IMR-90 (cell line): ENCODE measurements at regions not wholly inside any gene's neighbourhood (a gene's known extent, or its start where the extent isn't known, plus 50 kb on each side); places are given as distances from the start of the nearest gene placed in this dataset.

Source experiments
- ATAC-seq: fragments of 200-7000 bp; cut with Tn5 transposase; 2 replicates; pipeline ENCODE4 v1.9.1; 2020; ENCODE audit warnings: low read depth, mild to moderate bottlenecking, moderate library complexity
- BruUV-seq: library from RNA; stranded (reverse); fragments of 400-500 nt; replicated peaks from 2 replicates; lab custom pipeline; 2021; lab: Mats Ljungman, UMichigan
- CTCF ChIA-PET: fragments of 300-600 bp; formaldehyde crosslinking; extraction: SDS; loops from one replicate; lab custom pipeline; 2021; ENCODE audit warnings: antibody characterized with exemption; lab: Yijun Ruan, JAX
- POLR2A ChIA-PET: fragments of 300-600 bp; sonication (Branson Sonifier 250); formaldehyde crosslinking; loops from one replicate; lab custom pipeline; 2022; ENCODE audit warnings: antibody characterized with exemption; ENCODE audit not compliant: unreplicated experiment; lab: Charles Lee
- DNase-seq: peaks from one replicate; pipeline ENCODE4 v3.0.0; 2013
- H2AFZ ChIP-seq: replicated peaks from 2 replicates; pipeline ENCODE3; 2013; ENCODE audit warnings: low read length, mild to moderate bottlenecking; ENCODE audit not compliant: poor library complexity
- H2AK5ac ChIP-seq: 2 replicates; pipeline ENCODE4 v1.6.1; 2013; ENCODE audit warnings: low read depth, low read length, inconsistent platforms
- H2AK9ac ChIP-seq: replicated peaks from 2 replicates; pipeline ENCODE3; 2013; ENCODE audit warnings: mild to moderate bottlenecking, low read depth, low read length, moderate library complexity; ENCODE audit not compliant: poor library complexity
- H2BK120ac ChIP-seq: 2 replicates; pipeline ENCODE4 v1.6.1; 2013; ENCODE audit warnings: low read depth, low read length, inconsistent platforms
- H2BK15ac ChIP-seq: 3 replicates; pipeline ENCODE4 v1.6.1; 2013; ENCODE audit warnings: low read depth, low read length, inconsistent platforms
- H2BK20ac ChIP-seq: 2 replicates; pipeline ENCODE4 v1.6.1; 2013; ENCODE audit warnings: low read depth, mild to moderate bottlenecking, inconsistent platforms, low read length, moderate library complexity
- H2BK5ac ChIP-seq: 2 replicates; pipeline ENCODE4 v1.6.1; 2013; ENCODE audit warnings: mild to moderate bottlenecking, low read depth, low read length, inconsistent platforms; ENCODE audit not compliant: poor library complexity, severe bottlenecking
- H3K14ac ChIP-seq: replicated peaks from 2 replicates; pipeline ENCODE4 v1.6.1; 2013; ENCODE audit warnings: low read depth, low read length, inconsistent platforms
- H3K18ac ChIP-seq: 2 replicates; pipeline ENCODE4 v1.6.1; 2013; ENCODE audit warnings: low read depth, low read length, control low read depth
- H3K23ac ChIP-seq: 2 replicates; pipeline ENCODE4 v1.6.1; 2013; ENCODE audit warnings: low read depth, low read length, inconsistent platforms
- H3K27ac ChIP-seq: 2 replicates; pipeline ENCODE4 v1.5.1; 2013; ENCODE audit warnings: mild to moderate bottlenecking, control low read depth, low read length; ENCODE audit not compliant: insufficient read depth
- H3K27me3 ChIP-seq: 2 replicates; pipeline ENCODE4 v1.6.1; 2013; ENCODE audit warnings: low read length; ENCODE audit not compliant: control insufficient read depth, insufficient read depth
- H3K36me3 ChIP-seq: 2 replicates; pipeline ENCODE4 v1.6.1; 2013; ENCODE audit warnings: low read length, mixed read lengths; ENCODE audit not compliant: control insufficient read depth, insufficient read depth
- H3K4ac ChIP-seq: 2 replicates; pipeline ENCODE4 v1.6.1; 2013; ENCODE audit warnings: low read depth, low read length, inconsistent platforms
- H3K4me1 ChIP-seq: 2 replicates; pipeline ENCODE4 v1.6.1; 2013; ENCODE audit warnings: low read length, mixed read lengths; ENCODE audit not compliant: control insufficient read depth, insufficient read depth
- H3K4me2 ChIP-seq: 2 replicates; pipeline ENCODE4 v1.6.1; 2013; ENCODE audit warnings: low read depth, mild to moderate bottlenecking, control low read depth, low read length, moderate library complexity
- H3K4me3 ChIP-seq: 2 replicates; pipeline ENCODE4 v1.5.1; 2013; ENCODE audit warnings: low read depth, mild to moderate bottlenecking, control low read depth, low read length, moderate library complexity; ENCODE audit not compliant: insufficient read depth
- H3K56ac ChIP-seq: 2 replicates; pipeline ENCODE4 v1.6.1; 2013; ENCODE audit warnings: low read length, inconsistent platforms; ENCODE audit not compliant: insufficient read depth; ENCODE audit errors: extremely low read depth
- H3K79me1 ChIP-seq, 2 experiments: 2 replicates each; pipeline ENCODE4 v1.6.1; 2013; ENCODE audit warnings: low read length in 2 of 2, inconsistent platforms in 1 of 2, low read depth in 1 of 2
- H3K9ac ChIP-seq: 2 replicates; pipeline ENCODE4 v1.6.1; 2013; ENCODE audit warnings: low read depth, low read length, control low read depth
- H3K9me1 ChIP-seq: 2 replicates; pipeline ENCODE4 v1.6.1; 2013; ENCODE audit warnings: low read length, inconsistent platforms; ENCODE audit not compliant: insufficient read depth
- H3K9me3 ChIP-seq: 2 replicates; pipeline ENCODE4 v1.6.1; 2013; ENCODE audit warnings: low read length; ENCODE audit not compliant: control insufficient read depth, insufficient read depth
- H4K20me1 ChIP-seq: 2 replicates; pipeline ENCODE4 v1.6.1; 2013; ENCODE audit warnings: low read length, inconsistent platforms; ENCODE audit not compliant: insufficient read depth
- H4K5ac ChIP-seq: 2 replicates; pipeline ENCODE4 v1.6.1; 2013; ENCODE audit warnings: mild to moderate bottlenecking, low read depth, low read length, control low read depth
- H4K8ac ChIP-seq, 2 experiments: 2 replicates each; pipeline ENCODE4 v1.6.1; 2013; ENCODE audit warnings: low read depth in 2 of 2, low read length in 2 of 2, control low read depth in 1 of 2, inconsistent platforms in 1 of 2
- H4K91ac ChIP-seq: 2 replicates; pipeline ENCODE4 v1.6.1; 2013; ENCODE audit warnings: low read depth, low read length, inconsistent platforms; ENCODE audit not compliant: insufficient read depth
- CEBPB ChIP-seq: IDR thresholded peaks from 2 replicates; pipeline ENCODE4 v1.6.1; 2012; ENCODE audit warnings: low read depth, low read length, improper control_type of control experiment
- CHD1 ChIP-seq: IDR thresholded peaks from 2 replicates; pipeline ENCODE4 v1.6.1; 2012; ENCODE audit warnings: low read depth, low read length, improper control_type of control experiment
- CTCF ChIP-seq: conservative IDR thresholded peaks from 2 replicates; pipeline ENCODE4 v1.5.1; 2012; ENCODE audit warnings: mild to moderate bottlenecking, low read depth, low read length, improper control_type of control experiment
- ELK1 ChIP-seq: fragments of 150-350 bp; IDR thresholded peaks from 2 replicates; pipeline ENCODE4 v1.6.1; 2016; ENCODE audit warnings: low read depth, mild to moderate bottlenecking, low read length, moderate library complexity, borderline replicate concordance
- FOS ChIP-seq: fragments of 150-350 bp; IDR thresholded peaks from 2 replicates; pipeline ENCODE4 v1.6.1; 2016; ENCODE audit warnings: low read depth, low read length
- MAFK ChIP-seq: IDR thresholded peaks from 2 replicates; pipeline ENCODE4 v1.6.1; 2012; ENCODE audit warnings: low read depth, low read length, improper control_type of control experiment
- MAZ ChIP-seq: IDR thresholded peaks from 2 replicates; pipeline ENCODE4 v1.6.1; 2012; ENCODE audit warnings: low read depth, mild to moderate bottlenecking, low read length, improper control_type of control experiment, moderate library complexity, borderline replicate concordance
- MXI1 ChIP-seq: IDR thresholded peaks from 2 replicates; pipeline ENCODE4 v1.6.1; 2012; ENCODE audit warnings: low read depth, mild to moderate bottlenecking, low read length, moderate library complexity, borderline replicate concordance
- NFE2L2 ChIP-seq: fragments of 150-350 bp; IDR thresholded peaks from 2 replicates; pipeline ENCODE4 v1.6.1; 2016; ENCODE audit warnings: low read depth, mild to moderate bottlenecking, low read length
- POLR2A ChIP-seq: IDR thresholded peaks from 2 replicates; pipeline ENCODE4 v1.6.1; 2012; ENCODE audit warnings: mild to moderate bottlenecking, low read depth, low read length
- RAD21 ChIP-seq: IDR thresholded peaks from 2 replicates; pipeline ENCODE4 v1.6.1; 2012; ENCODE audit warnings: low read length, improper control_type of control experiment
- RCOR1 ChIP-seq: IDR thresholded peaks from 2 replicates; pipeline ENCODE4 v1.6.1; 2012; ENCODE audit warnings: mild to moderate bottlenecking, low read length, improper control_type of control experiment; ENCODE audit not compliant: insufficient replicate concordance
- RFX5 ChIP-seq: IDR thresholded peaks from 2 replicates; pipeline ENCODE4 v1.8.0; 2012; ENCODE audit warnings: low read depth, mild to moderate bottlenecking, low read length, moderate library complexity
- SMC3 ChIP-seq: fragments of 150-350 bp; IDR thresholded peaks from 2 replicates; pipeline ENCODE4 v1.6.1; 2016; ENCODE audit warnings: low read depth, mild to moderate bottlenecking, antibody characterized with exemption, low read length, moderate library complexity
- USF2 ChIP-seq: fragments of 150-350 bp; IDR thresholded peaks from 2 replicates; pipeline ENCODE4 v1.6.1; 2017; ENCODE audit warnings: mild to moderate bottlenecking, antibody characterized with exemption, low read length, low read depth
- WGBS, 2 experiments: methylation state at CpG; one replicate each; pipeline versions ENCODE4 v1.1.5 to v1.1.7; 2013; ENCODE audit warnings: missing lambda C conversion rate in 2 of 2; ENCODE audit not compliant: insufficient read length in 1 of 2; ENCODE audit errors: extremely low coverage in 2 of 2; 5-methylcytosine and 5-hydroxymethylcytosine counted together
- dilution Hi-C: fragments of 300-500 bp; cut with HindIII; formaldehyde crosslinking; loops from one replicate; pipeline ENCODE4 v1.14.3; 2018; ENCODE audit warnings: low sequenced_read_pairs; ENCODE audit not compliant: unreplicated experiment
- in situ Hi-C: fragments of 300-500 bp; cut with MboI; formaldehyde crosslinking; loops from 3 replicates; pipeline ENCODE4 v1.14.3; 2019; ENCODE audit warnings: low sequenced_read_pairs, inconsistent platforms, mixed read lengths
- intact Hi-C: fragments of 100-400 bp; cut with micrococcal nuclease; formaldehyde crosslinking; loops from 2 replicates; pipeline ENCODE4 v1.10.0; 2022

GRCh38 chr6:105917038-105917695, 169.0 kb upstream of the PRDM1 start:
- Histone ChIP-seq H2BK120ac (no peak overlapping the region), H3K23ac (no peak overlapping the region), H3K79me1 (no peaks in the 10 kb centered on the region), H3K9me3 (no peaks in the 10 kb centered on the region), H3K4ac (no peak overlapping the region), H3K14ac (no peak overlapping the region), H4K8ac (no peak overlapping the region), H3K9me1 (no peaks in the 10 kb centered on the region), H3K4me1 (no peaks in the 10 kb centered on the region), H2AFZ (no peak overlapping the region), H4K20me1 (no peaks in the 10 kb centered on the region), H4K91ac (no peak overlapping the region), H2BK15ac (no peak overlapping the region), H3K36me3 (no peaks in the 10 kb centered on the region), H3K27ac (no peak overlapping the region), H3K18ac (no peak overlapping the region), H2BK20ac (no peak overlapping the region), H2AK9ac (no peak overlapping the region), H2AK5ac (no peak overlapping the region), H3K56ac (no peak overlapping the region), H2BK5ac (no peak overlapping the region), H4K5ac (no peak overlapping the region), H3K4me3 (no peak overlapping the region), H3K4me2 (no peak overlapping the region), H3K27me3 (no peaks in the 10 kb centered on the region), H3K9ac (no peak overlapping the region)
- no CpG with 5 or more reads among the region's 2 CpGs for WGBS, 2 experiments
- BruUV-seq: no TSS peak
- intact Hi-C loops: no loop called here
- ChIA-PET POLR2A (interaction anchor here (0.5 kb wide), 1 partner anchor 50 kb away, joined by 4 read pairs; no protein-coding TSS in a partner anchor), CTCF (no interaction called here)
- no peak for DNase-seq
- no peak for ATAC-seq
- TF ChIP-seq CTCF: no peak
- TF ChIP-seq FOS: no peak
- TF ChIP-seq CEBPB: no peak
- no peak for TF ChIP-seq MAFK
- no peak for TF ChIP-seq ELK1
- TF ChIP-seq RCOR1: no peak
- no peak for TF ChIP-seq SMC3
- no peak for TF ChIP-seq POLR2A
- TF ChIP-seq MXI1: no peak
- TF ChIP-seq USF2: no peak
- no peak for TF ChIP-seq MAZ
- no peak for TF ChIP-seq CHD1
- TF ChIP-seq RFX5: no peak
- TF ChIP-seq NFE2L2: no peak
- no peak for TF ChIP-seq RAD21
- dilution Hi-C loops: no loop called here
- in situ Hi-C loops: no loop called here
